Suppressor macrophage treated with lipopolysaccharide for 1 hour (primary cell): ENCODE measurements at regions not wholly inside any gene's neighbourhood (a gene's known extent, or its start where the extent isn't known, plus 50 kb on each side); places are given as distances from the start of the nearest gene placed in this dataset.

Experiments
- DNase-seq, 3 donors: peaks; one replicate each; pipeline ENCODE4 v3.0.0-alpha.2; 2020 to 2022

GRCh38 chr4:36494016-36494415 is 212.6 kb downstream of the DTHD1 start:
- no peak for DNase-seq

GRCh38 chr4:36494747-36495146 is 213.3 kb downstream of the DTHD1 start:
- no peak for DNase-seq

- no peak for DNase-seq
These were observed 220.9 kb downstream of the DTHD1 start for GRCh38 chr4:36502350-36502749.

DNA sequence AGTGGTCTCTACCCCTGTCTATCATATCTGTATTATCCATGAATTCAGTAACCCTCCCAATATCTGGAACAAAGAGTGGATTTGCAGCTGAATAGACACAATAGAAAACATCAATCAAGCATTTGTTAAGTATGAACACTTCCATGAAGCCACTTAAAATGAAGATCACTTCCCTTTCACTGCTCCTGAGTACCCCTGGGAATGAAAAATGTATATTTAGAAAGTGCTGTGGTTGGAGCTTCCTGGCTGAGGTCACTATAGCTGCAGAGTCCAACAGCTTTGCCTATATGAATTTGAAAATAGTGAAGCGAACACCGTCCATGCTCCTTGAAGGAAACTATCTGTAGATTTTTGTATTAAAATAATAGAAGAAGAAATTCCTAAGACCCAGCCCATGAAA is 227.0 kb downstream of the DTHD1 start:
- no peak for DNase-seq

DNA sequence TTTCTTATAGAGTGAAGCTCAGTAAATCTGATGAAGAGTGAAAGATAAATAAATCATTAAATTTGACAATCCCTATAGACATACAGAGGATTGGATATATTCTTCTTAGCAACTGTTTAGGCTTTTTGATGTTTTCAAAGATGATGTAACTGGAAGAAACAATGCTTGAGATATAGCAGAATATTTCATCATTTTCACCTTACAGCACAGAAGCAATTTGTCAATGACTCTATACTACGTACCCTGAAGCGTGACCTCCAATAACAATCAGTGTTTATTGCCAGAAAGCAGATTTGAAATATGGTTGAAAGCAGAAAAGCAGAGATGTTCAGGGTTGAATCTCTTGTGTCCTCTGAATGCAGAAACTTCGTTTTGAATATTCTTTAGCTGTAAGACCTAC is 228.4 kb downstream of the DTHD1 start:
- DNase-seq, result no peak

GRCh38 chr4:36511785-36512184 is 230.4 kb downstream of the DTHD1 start:
- no peak for DNase-seq

DNA sequence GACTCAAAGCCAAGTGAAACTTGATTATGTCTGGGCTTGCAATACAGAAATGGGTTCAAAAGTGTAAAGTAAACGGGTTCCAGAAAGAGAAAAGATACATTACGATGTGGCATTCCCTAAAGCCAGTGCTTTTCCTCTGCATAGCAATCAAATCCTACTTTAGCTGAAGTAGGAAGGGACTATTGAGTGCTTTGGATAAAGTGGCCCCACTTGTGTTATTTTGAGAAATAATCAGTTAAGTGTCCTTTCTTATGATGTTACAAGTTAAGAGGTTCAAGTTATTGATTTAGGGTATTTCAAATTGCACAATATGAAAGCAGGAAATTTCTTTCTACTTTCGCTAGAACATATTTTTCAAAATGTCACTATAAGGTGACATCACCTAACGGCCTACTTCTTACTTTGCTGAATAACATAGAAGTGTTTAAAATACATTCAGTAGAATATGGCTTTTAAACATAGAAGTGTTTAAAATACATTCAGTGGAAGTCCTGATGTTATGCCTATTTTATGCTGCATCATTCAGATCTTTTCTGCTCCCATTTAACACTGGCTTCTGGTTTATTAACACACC is 235.2 kb downstream of the DTHD1 start:
- DNase-seq, result no peak

DNA sequence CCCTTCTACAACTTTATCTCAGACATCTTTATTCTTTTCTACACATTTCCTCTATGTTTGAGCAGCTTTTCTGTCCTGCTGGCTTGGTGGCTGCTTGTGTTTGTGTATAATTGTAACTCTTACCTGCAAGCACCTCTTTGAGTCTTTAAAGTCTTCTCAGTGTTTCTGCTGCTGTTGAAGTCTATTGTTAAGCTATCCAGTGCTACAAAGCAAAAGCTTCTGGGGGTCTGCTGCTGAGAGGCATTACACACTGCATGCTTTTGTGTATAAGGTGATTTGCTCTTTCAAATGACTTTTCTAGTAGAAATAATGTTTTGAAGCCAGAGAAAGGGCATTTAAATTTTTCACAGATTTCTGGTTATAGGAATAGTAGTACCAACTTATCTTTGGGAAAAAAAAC is 241.8 kb downstream of the DTHD1 start:
- no peak for DNase-seq

DNA sequence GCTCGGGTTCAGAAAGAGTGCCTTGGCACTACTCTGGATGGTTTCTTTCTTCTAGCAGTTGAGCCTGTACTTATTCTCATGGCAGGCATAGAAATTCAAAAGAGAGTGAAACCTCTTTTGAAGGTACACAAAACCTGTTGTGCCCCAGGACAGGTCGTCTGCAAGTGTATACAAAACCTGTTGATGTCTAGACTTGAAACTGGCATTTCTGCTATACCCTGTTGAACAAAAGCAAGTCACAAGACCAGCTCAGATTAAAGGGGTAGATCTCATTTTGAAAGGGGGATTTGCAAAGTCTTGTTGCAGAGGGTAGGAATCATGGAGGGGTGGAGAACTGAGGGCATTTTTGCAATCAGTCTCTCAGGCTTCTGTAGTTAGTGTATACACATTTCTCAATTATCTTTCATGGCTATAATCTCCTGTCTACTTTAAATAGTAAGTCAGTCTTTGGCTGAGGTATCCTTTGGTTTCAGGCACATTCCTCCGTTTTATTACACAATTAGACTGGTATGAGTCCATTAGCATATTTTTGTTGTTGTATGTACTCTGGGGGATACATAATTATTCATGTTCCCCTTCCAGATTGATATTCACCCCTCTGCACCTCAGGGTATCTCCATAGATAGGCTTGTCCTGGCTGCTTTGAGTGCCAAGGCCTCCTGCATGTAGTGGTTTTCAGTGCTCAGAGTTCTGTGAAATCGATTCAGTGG is 251.4 kb downstream of the DTHD1 start:
- DNase-seq, result no peak

DNA sequence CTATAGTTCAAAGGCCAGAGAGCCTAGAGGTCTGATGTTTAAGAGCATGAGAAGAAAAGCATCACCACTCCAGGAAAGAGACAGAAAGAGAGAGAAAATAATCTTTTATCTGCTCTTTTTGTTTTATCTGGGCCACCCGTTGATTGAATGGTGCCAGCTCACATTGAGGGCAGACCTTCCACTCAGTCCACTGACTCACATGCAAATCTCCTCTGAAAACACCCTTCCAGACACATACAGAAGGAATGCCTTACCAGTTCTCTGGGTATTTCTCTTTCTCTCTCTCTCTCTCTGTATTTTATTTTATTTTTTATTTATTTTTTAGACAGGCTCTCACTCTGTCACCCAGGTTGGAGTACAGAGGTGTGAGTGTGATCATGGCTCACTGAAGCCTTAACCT is 252.5 kb downstream of the DTHD1 start:
- no peak for DNase-seq

DNA sequence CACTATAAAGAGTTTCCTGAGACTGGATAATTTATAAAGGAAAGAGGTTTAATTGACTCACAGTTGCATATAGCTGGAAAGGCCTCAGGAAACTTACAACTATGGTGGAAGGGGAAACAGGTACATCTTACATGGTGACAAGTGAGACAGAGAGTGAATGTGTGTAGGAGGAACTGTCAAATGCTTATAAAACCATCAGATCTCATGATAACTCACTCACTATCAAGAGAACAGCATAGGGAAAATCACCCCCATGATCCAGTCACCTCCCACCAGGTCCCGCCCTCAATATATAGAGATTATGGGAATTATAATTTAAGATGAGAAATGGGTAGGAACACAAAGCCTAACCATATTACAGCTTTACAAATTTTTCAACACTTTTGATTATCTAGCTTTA is 266.0 kb downstream of the DTHD1 start:
- no peak for DNase-seq

- DNase-seq, result no peak
These were observed 267.8 kb downstream of the DTHD1 start for GRCh38 chr4:36549252-36549651.

DNA sequence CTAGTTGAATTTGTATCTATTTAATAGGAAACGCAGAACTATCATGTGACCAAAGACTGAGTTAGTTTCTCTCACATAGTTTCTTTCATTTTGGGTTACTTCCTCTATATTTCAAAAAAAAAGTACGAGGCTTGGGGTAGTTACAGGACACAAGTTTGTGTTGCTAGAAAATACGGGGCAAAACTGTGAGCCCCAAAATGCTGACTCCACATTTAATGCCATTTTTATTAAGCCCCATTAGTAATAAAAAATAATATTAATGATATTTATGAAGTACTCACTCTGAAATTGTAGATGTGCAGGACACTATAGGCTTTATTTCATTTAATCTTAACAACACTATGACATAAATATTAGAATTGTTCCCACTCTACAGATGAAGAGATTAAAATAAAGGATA is 268.6 kb downstream of the DTHD1 start:
- no peak for DNase-seq

- DNase-seq, result no peak
These were observed 270.3 kb downstream of the DTHD1 start for GRCh38 chr4:36551697-36552214.

DNA sequence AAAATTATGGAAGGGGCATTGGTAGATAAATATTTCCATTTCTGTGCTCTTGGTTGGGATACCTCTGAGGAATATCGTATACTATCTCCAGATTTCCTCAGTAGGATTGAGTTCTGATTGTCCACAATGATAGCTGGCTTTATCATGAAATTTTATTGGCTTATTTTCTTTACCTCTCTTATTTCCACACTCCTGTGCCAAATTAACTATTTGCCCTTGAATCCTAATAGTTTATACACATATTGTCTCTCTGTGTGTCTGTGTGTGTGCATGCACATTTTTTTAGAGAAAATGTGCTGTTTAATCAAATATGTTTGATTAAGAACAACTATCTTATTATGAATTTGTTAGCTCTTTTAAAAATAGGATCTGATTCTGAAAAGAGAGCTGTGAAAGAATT is 271.6 kb downstream of the DTHD1 start:
- DNase-seq, result no peak

DNA sequence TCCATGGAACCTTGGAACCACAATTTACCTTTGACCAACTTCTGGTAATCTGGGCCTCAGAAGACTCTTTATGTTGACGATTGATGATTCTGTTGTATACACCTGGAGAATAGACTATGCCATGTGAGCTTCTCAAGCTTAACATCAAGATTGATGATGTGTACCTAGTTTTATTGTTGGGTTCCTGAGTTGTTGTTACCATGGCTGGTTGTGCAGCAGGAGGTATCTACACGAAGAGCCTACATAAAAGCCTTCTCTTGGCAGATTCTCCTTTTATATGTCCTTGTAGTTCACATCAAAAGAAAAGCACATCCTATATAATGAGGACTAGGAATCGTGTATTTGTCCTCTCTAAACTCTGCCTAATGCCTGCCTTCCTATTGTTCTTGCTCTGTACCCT is 272.0 kb downstream of the DTHD1 start:
- DNase-seq, result no peak

- DNase-seq, result no peak
These were observed 275.6 kb downstream of the DTHD1 start for GRCh38 chr4:36556984-36557383.

DNA sequence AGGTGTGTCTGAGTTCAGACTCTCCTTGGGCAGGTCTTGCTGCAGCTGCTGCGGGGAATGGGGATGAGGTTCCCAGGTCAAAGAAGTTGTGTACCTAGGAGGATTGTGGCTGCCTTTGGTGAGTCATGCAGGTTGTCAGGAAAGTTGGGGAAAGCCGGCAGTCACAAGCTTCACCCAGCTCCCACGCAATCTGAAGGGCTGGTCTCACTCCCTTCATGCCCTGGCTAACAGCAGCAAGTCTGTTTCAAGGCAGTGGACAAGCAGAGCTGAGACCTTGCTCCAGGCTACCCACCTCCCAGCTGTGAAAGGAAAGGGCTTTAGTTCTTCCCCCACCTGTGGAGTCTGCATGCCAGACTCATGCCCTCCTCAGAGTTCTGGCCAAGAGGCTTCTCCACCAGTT is 287.2 kb downstream of the DTHD1 start:
- DNase-seq, result no peak

- no peak for DNase-seq
These were observed 292.0 kb downstream of the DTHD1 start for GRCh38 chr4:36573441-36573840.

- no peak for DNase-seq
These were observed 293.4 kb downstream of the DTHD1 start for GRCh38 chr4:36574816-36575215.

DNA sequence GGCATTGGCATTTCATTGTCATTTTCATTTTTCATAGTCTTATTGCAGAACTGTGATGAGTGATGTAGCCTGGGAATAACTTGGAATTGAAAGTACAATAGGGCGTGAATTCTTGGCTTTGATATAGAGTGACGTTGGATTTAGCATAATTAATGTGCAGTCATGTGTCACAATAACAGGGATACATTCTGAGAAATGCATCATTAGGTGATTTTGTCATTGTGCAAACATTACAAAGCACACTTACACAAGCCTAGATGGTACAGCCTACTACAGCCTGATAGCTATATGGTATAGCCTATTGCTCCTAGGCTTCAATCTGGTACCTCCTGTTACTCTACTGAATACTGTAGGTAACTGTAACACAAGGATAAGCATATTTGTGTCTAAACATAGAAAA is 300.8 kb downstream of the DTHD1 start:
- DNase-seq, result no peak

- no peak for DNase-seq
These were observed 306.6 kb downstream of the DTHD1 start for GRCh38 chr4:36587909-36588472.

DNA sequence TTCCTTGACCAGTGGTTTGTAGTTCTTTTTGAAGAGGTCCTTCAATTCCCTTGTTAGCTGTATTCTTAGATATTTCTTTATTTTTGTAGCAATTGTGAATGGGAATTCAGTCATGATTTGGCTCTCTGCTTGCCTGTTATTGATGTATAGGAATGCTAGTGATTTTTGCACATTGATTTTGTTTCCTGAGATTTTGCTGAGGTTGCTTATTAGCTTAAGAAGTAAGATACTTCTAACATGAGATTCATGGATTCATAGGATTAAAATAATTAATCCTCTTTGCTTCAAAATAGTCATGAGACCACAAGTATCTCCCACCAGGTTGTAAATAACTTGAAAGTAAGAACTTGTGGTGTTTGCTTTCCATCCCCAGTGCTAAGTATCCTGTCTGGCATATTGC is 308.9 kb downstream of the DTHD1 start:
- no peak for DNase-seq

DNA sequence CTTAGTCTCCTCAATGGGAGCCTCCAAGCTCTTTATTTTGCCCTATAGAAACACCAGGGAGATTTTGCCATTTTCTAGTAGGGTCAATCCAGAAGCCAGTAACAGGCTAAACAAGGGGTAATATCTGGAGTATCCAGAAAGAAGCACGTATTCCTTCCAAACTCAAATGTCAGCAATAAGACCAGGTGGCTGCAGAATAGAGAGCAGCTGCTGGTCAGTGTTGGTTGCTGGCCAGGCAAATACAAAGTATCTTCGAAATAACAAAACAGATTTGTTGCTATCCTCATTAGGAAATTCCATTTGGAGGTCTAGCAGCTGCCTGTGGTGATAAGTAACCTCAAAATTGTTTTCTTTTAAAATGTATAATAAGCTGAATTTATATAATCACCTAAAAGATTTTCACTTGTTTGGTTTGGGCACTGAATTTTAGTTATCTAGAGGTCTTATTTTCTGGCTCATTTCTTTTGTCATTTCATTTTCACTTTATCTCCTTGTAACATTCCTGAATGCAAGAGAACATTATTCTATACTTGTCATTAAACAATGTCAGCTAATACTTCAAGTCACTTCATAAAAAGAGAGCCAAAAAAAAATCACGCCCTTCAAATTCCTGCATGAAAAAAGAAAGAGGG is 320.6 kb downstream of the DTHD1 start:
- no peak for DNase-seq
